ENCODE measurements at regions not wholly inside any gene's neighbourhood (a gene's known extent, or its start where the extent isn't known, plus 50 kb on each side); places are given as distances from the start of the nearest gene placed in this dataset.

- dilution Hi-C loops (cut with MboI; ENCODE audit: extremely low pct_ligation_motif_present, low sequenced_read_pairs) (no loop called here), intact Hi-C loops (cut with micrococcal nuclease) (no loop called here)
- no peaks in the 10 kb centered on the region for H3K79me2 ChIP-seq (ENCODE audit: control insufficient read depth, insufficient read depth, low read length)
- DNase-seq (ENCODE audit: low read depth, low spot score) (no peak), FAIRE-seq (no peak)
- H3K9me3 ChIP-seq (replicated peaks; ENCODE audit: control insufficient read depth, insufficient read depth, low read length): no peaks in the 10 kb centered on the region
- no peak overlapping the region for H3K27ac ChIP-seq (ENCODE audit: insufficient read depth, low read depth, low read length)
- no peaks in the 10 kb centered on the region for H3K36me3 ChIP-seq (ENCODE audit: control insufficient read depth in 2 of 2, extremely low read depth in 1 of 2, insufficient read depth in 2 of 2, low read length in 2 of 2)
- TF ChIP-seq POLR2A (IDR thresholded peaks at IDR 0.05; ENCODE audit: low read depth, low read length): no peak
- no peak for TF ChIP-seq MAX (IDR thresholded peaks at IDR 0.05; ENCODE audit: insufficient read depth, insufficient read length)
- TF ChIP-seq GATA2 (IDR thresholded peaks at IDR 0.05; ENCODE audit: insufficient read depth, insufficient read length, low read depth, low read length): no peak
- no peak for TF ChIP-seq MYC (IDR thresholded peaks at IDR 0.05; ENCODE audit: low read depth, low read length)
- TF ChIP-seq POLR2AphosphoS5 (IDR thresholded peaks at IDR 0.05; ENCODE audit: insufficient read depth, low read depth, low read length): no peak
- no peak for TF ChIP-seq FOS (IDR thresholded peaks at IDR 0.05; ENCODE audit: borderline replicate concordance, insufficient read depth, low read length)
- no peak for TF ChIP-seq EZH2 (IDR thresholded peaks at IDR 0.05; ENCODE audit: borderline replicate concordance, low read depth, low read length, severe bottlenecking)
- ChIA-PET CTCF (no interaction called here), POLR2A (no interaction called here)
- no peaks in the 10 kb centered on the region for H3K4me1 ChIP-seq (ENCODE audit: control insufficient read depth, extremely low read depth, insufficient read depth, low read length)
- BruUV-seq (replicated peaks): no TSS peak
- no peak overlapping the region for H2AFZ ChIP-seq (ENCODE audit: low read depth, low read length)
- H3K9ac ChIP-seq (replicated peaks; ENCODE audit: extremely low read depth, insufficient read depth, low read length): no peak overlapping the region
- no peak overlapping the region for H3K4me3 ChIP-seq (replicated peaks in 1 of 3; ENCODE audit: insufficient read depth in 1 of 3, low read depth in 1 of 3, low read length in 3 of 3)
- H3K9me1 ChIP-seq (replicated peaks; ENCODE audit: control insufficient read depth, extremely low read depth, insufficient read depth, low read length): no peaks in the 10 kb centered on the region
- H4K20me1 ChIP-seq (replicated peaks; ENCODE audit: control insufficient read depth, extremely low read depth, insufficient read depth, low read length): no peaks in the 10 kb centered on the region
- H3K27me3 ChIP-seq (ENCODE audit: control insufficient read depth in 2 of 2, insufficient read depth in 2 of 2, low read length in 2 of 2): no peaks in the 10 kb centered on the region
- no peak overlapping the region for H3K4me2 ChIP-seq (ENCODE audit: insufficient read depth, low read length)
Observed at GRCh38 chr21:27292229-27292628, 325.3 kb upstream of the ADAMTS5 start.

GRCh38 chr21:27291006-27291405 is 324.1 kb upstream of the ADAMTS5 start:
- Histone ChIP-seq H3K27me3 (ENCODE audit: control insufficient read depth in 2 of 2, insufficient read depth in 2 of 2, low read length in 2 of 2) (no peaks in the 10 kb centered on the region), H3K4me1 (ENCODE audit: control insufficient read depth, extremely low read depth, insufficient read depth, low read length) (no peaks in the 10 kb centered on the region), H3K4me2 (ENCODE audit: insufficient read depth, low read length) (no peak overlapping the region), H3K4me3 (replicated peaks in 1 of 3; ENCODE audit: insufficient read depth in 1 of 3, low read depth in 1 of 3, low read length in 3 of 3) (no peak overlapping the region), H4K20me1 (replicated peaks; ENCODE audit: control insufficient read depth, extremely low read depth, insufficient read depth, low read length) (no peaks in the 10 kb centered on the region), H3K36me3 (ENCODE audit: control insufficient read depth in 2 of 2, extremely low read depth in 1 of 2, insufficient read depth in 2 of 2, low read length in 2 of 2) (no peaks in the 10 kb centered on the region), H3K9ac (replicated peaks; ENCODE audit: extremely low read depth, insufficient read depth, low read length) (no peak overlapping the region), H3K27ac (ENCODE audit: insufficient read depth, low read depth, low read length) (no peak overlapping the region), H2AFZ (ENCODE audit: low read depth, low read length) (no peak overlapping the region), H3K9me1 (replicated peaks; ENCODE audit: control insufficient read depth, extremely low read depth, insufficient read depth, low read length) (no peaks in the 10 kb centered on the region), H3K9me3 (replicated peaks; ENCODE audit: control insufficient read depth, insufficient read depth, low read length) (no peaks in the 10 kb centered on the region), H3K79me2 (ENCODE audit: control insufficient read depth, insufficient read depth, low read length) (no peaks in the 10 kb centered on the region)
- FAIRE-seq (no peak), DNase-seq (ENCODE audit: low read depth, low spot score) (no peak)
- intact Hi-C loops (cut with micrococcal nuclease) (no loop called here), dilution Hi-C loops (cut with MboI; ENCODE audit: extremely low pct_ligation_motif_present, low sequenced_read_pairs) (no loop called here)
- POLR2A ChIA-PET: no interaction called here
- BruUV-seq (replicated peaks): no TSS peak
- CTCF ChIA-PET: interaction anchor here (1.0 kb wide), 2 partner anchors 11 to 20 kb away, joined by 3 read pairs; no protein-coding TSS in a partner anchor
- TF ChIP-seq GATA2 (IDR thresholded peaks at IDR 0.05; ENCODE audit: insufficient read depth, insufficient read length, low read depth, low read length) (no peak), EZH2 (IDR thresholded peaks at IDR 0.05; ENCODE audit: borderline replicate concordance, low read depth, low read length, severe bottlenecking) (no peak), FOS (IDR thresholded peaks at IDR 0.05; ENCODE audit: borderline replicate concordance, insufficient read depth, low read length) (no peak), POLR2A (IDR thresholded peaks at IDR 0.05; ENCODE audit: low read depth, low read length) (no peak), POLR2AphosphoS5 (IDR thresholded peaks at IDR 0.05; ENCODE audit: insufficient read depth, low read depth, low read length) (no peak)
